ENCODE measurements at regions not wholly inside any gene's neighbourhood (a gene's known extent, or its start where the extent isn't known, plus 50 kb on each side); places are given as distances from the start of the nearest gene placed in this dataset.

DNA sequence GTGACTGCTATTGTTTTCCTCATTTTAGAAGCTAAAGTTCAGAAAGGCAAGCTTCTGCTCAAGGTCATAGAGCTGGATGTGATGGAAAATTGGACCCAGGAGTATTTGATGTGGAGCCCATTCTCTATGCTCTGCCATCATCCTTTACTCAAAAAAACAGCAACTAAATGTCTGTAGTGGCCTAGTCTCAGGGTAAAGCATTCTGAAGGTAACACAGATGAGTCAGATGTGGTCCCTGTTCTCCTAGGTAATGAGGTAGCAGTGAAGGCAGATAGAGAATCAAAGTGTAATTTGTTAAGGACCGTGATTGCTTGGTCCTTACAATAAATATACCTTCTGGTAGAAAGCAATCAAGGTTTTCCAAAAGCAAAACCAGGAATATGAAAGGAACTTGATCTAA, 84.4 kb upstream of the SPON1 start:
- H3K9me3 Mint-ChIP-seq, result no peaks in the 10 kb centered on the region
- no peak for DNase-seq
- TF ChIP-seq, protein P1, sequence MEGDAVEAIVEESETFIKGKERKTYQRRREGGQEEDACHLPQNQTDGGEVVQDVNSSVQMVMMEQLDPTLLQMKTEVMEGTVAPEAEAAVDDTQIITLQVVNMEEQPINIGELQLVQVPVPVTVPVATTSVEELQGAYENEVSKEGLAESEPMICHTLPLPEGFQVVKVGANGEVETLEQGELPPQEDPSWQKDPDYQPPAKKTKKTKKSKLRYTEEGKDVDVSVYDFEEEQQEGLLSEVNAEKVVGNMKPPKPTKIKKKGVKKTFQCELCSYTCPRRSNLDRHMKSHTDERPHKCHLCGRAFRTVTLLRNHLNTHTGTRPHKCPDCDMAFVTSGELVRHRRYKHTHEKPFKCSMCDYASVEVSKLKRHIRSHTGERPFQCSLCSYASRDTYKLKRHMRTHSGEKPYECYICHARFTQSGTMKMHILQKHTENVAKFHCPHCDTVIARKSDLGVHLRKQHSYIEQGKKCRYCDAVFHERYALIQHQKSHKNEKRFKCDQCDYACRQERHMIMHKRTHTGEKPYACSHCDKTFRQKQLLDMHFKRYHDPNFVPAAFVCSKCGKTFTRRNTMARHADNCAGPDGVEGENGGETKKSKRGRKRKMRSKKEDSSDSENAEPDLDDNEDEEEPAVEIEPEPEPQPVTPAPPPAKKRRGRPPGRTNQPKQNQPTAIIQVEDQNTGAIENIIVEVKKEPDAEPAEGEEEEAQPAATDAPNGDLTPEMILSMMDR (IDR thresholded peaks at IDR 0.05), result no peak
- H3K4me1 Mint-ChIP-seq (ENCODE audit: low read depth), result no peaks in the 10 kb centered on the region
- no peak overlapping the region for H3K27ac Mint-ChIP-seq
- peaks cover 6% of the 10 kb centered on the region for H3K27me3 Mint-ChIP-seq (ENCODE audit: insufficient read depth)
- H3K36me3 Mint-ChIP-seq (ENCODE audit: low read depth), result no peaks in the 10 kb centered on the region
- no peak overlapping the region for H3K4me3 Mint-ChIP-seq

DNA sequence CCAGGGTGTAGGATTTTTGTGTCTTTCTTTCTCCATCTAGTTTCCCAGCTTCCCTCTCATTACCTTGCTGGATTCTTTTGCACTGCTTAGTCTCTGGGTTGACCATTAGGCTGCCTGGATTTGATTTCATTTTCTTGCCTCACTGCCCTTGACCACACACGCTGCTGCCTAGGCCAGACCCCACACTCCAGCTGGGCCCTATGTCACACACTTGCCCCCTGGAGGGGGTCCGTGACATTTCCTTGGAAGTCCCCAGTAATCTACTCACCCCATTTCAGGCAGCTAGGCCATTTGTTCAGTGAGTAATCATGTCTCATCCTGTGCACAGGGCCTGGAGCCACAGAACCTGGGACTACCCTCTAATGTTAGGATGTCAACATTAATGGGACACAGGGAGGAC, 81.9 kb upstream of the SPON1 start:
- H3K27me3 Mint-ChIP-seq (ENCODE audit: insufficient read depth), result peaks cover 2% of the 10 kb centered on the region
- H3K9me3 Mint-ChIP-seq, result no peaks in the 10 kb centered on the region; the same call in 1 of the 2 replicates
- no peak overlapping the region for H3K4me3 Mint-ChIP-seq
- DNase-seq, result no peak
- H3K27ac Mint-ChIP-seq, result no peak overlapping the region
- TF ChIP-seq, protein P1 (IDR thresholded peaks at IDR 0.05), result no peak
- no peaks in the 10 kb centered on the region for H3K36me3 Mint-ChIP-seq (ENCODE audit: low read depth)
- H3K4me1 Mint-ChIP-seq (ENCODE audit: low read depth), result no peaks in the 10 kb centered on the region

DNA sequence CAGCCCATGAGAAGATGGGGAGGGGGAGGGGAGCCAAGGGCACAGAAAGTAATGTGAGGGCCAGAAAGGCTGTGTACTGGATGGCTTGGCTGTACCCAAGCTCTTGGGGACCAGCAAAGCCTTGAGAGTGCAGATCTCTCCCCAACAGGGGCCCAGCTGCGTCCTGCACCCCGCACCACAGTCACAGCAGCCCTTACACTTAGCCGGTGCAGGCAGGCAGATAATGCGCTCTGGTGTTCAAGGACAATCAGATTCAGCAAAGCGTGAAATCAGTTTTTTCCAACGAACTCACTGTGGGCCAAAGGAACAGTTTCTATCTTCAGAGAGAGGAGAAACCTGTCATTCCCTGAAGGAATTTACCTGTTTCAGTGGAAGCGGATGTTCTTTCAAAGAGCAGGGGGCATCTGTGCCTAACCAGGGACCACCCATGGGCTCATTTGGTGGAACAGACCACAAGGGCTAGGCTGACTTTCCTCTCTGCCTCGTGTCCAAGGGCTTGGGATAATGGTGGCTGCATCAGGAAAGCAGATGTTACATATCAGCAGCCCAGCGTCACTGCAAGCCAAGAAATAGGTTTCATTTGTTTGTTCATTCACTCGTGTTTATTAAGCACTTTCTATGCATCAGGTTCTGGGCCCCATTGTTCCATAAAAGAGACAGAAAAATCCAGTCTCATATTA, 81.2 kb upstream of the SPON1 start:
- peaks cover 2% of the 10 kb centered on the region for H3K27me3 Mint-ChIP-seq (ENCODE audit: insufficient read depth)
- no peak overlapping the region for H3K4me3 Mint-ChIP-seq
- no peak for DNase-seq
- no peaks in the 10 kb centered on the region for H3K36me3 Mint-ChIP-seq (ENCODE audit: low read depth)
- TF ChIP-seq, protein P1 (IDR thresholded peaks at IDR 0.05), result no peak
- H3K27ac Mint-ChIP-seq, result no peak overlapping the region
- no peaks in the 10 kb centered on the region; the same call in 1 of the 2 replicates for H3K9me3 Mint-ChIP-seq
- H3K4me1 Mint-ChIP-seq (ENCODE audit: low read depth), result no peaks in the 10 kb centered on the region

DNA sequence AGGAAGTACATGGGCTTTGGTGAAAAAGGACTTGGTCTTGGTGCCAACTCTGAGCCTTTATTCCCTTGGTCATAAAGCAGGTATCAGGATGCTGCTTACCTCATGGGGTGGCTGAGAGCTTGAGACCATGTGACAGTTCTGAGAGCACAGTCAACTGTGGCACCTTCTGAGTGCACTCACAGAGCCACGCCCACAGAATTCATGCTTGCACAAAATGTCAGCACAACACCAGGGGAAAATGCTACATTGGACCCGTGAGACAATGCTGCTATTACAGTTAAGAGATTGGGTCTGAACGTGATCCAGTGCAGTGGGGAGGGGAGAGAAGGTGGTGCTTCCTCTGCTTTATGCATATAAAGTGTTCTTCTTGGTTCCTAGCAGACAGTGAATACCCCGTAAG, 79.5 kb upstream of the SPON1 start:
- Mint-ChIP-seq H3K27ac (no peak overlapping the region), H3K4me3 (no peak overlapping the region), H3K27me3 (ENCODE audit: insufficient read depth) (peaks cover 2% of the 10 kb centered on the region; the same call in 1 of the 2 replicates), H3K4me1 (ENCODE audit: low read depth) (no peaks in the 10 kb centered on the region), H3K36me3 (ENCODE audit: low read depth) (no peaks in the 10 kb centered on the region), H3K9me3 (no peaks in the 10 kb centered on the region; the same call in 1 of the 2 replicates)
- no peak for DNase-seq
- TF ChIP-seq, protein P1 (IDR thresholded peaks at IDR 0.05), result no peak

DNA sequence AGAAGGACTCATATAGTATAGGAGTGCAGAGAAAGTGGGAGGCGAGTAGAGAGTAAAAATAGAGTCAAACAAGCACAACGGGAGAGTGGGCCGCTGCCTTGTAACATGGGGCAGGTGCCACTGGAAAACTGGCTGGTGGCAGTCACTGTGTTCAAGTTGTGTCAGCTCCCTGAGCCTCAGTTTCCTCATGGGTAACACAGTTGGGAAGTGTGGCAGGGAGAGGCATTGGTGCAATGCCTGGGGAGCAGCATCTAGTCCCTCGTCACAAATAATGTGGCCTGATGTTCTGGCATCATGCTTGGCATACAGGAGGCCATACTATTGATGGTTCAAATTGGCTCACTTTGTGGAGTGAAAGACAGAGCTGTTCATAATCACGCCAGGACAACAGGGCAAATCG, 78.9 kb upstream of the SPON1 start:
- TF ChIP-seq, protein P1 (IDR thresholded peaks at IDR 0.05), result no peak
- Mint-ChIP-seq H3K9me3 (no peaks in the 10 kb centered on the region; the same call in 1 of the 2 replicates), H3K4me1 (ENCODE audit: low read depth) (no peaks in the 10 kb centered on the region), H3K27ac (no peak overlapping the region), H3K27me3 (ENCODE audit: insufficient read depth) (peaks cover 2% of the 10 kb centered on the region; the same call in 1 of the 2 replicates), H3K4me3 (no peak overlapping the region), H3K36me3 (ENCODE audit: low read depth) (no peaks in the 10 kb centered on the region)
- no peak for DNase-seq
